SH-SY5Y (cell line): ENCODE measurements at regions not wholly inside any gene's neighbourhood (a gene's known extent, or its start where the extent isn't known, plus 50 kb on each side); places are given as distances from the start of the nearest gene placed in this dataset.

Source experiments
- GATA2 ChIP-seq: IDR thresholded peaks from 2 replicates; pipeline ENCODE4 v1.6.1; 2011; ENCODE audit warnings: mild to moderate bottlenecking, low read depth, low read length
- GATA3 ChIP-seq: IDR thresholded peaks from 2 replicates; pipeline ENCODE4 v1.6.1; 2011; ENCODE audit warnings: low read depth, mild to moderate bottlenecking, low read length, moderate library complexity

- TF ChIP-seq GATA2 (peak; percentile 80), GATA3 (peak; percentile 61; the same call in 1 of the 2 replicates)
Observed at GRCh38 chr20:37624963-37625362, 68.9 kb upstream of the CTNNBL1 start.
